ENCODE measurements at regions not wholly inside any gene's neighbourhood (a gene's known extent, or its start where the extent isn't known, plus 50 kb on each side); places are given as distances from the start of the nearest gene placed in this dataset.
A peak's percentile ranks its signal among the peaks of the same experiment; 100 is the strongest.
"Not testable (repeated sequence)": the region's sequence is repeated elsewhere in the genome, so short reads cannot be mapped to it uniquely, and the experiment has no call there.

DNA sequence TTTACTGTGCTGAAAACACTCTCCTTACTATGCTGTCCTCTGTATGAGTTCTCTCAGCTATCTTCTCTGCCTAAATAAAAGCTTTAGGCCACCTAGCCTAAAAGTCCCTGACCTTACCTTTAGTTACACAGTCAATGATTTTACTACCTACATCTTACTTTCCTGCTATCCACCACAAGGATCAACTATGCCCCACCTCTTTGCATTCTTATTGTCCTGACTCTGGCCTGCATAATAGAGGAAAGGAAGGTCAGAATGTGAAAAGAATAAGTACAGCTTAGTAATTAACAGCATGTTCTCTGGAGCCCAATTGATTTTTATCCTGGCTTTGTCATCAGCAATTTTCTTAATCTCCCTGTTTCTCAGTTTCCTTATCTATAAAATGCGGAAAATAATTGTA lies 1257.8 kb downstream of the RPA4 start:
- DNase-seq (ENCODE audit: low read depth) (no peak), FAIRE-seq (no peak)
- no peak overlapping the region for H3K4me3 ChIP-seq (ENCODE audit: low read depth, low read length)
- TF ChIP-seq, protein P1, sequence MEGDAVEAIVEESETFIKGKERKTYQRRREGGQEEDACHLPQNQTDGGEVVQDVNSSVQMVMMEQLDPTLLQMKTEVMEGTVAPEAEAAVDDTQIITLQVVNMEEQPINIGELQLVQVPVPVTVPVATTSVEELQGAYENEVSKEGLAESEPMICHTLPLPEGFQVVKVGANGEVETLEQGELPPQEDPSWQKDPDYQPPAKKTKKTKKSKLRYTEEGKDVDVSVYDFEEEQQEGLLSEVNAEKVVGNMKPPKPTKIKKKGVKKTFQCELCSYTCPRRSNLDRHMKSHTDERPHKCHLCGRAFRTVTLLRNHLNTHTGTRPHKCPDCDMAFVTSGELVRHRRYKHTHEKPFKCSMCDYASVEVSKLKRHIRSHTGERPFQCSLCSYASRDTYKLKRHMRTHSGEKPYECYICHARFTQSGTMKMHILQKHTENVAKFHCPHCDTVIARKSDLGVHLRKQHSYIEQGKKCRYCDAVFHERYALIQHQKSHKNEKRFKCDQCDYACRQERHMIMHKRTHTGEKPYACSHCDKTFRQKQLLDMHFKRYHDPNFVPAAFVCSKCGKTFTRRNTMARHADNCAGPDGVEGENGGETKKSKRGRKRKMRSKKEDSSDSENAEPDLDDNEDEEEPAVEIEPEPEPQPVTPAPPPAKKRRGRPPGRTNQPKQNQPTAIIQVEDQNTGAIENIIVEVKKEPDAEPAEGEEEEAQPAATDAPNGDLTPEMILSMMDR (IDR thresholded peaks at IDR 0.05; ENCODE audit: insufficient read depth, low read length, severe bottlenecking) = no peak
- H3K27me3 ChIP-seq (ENCODE audit: control insufficient read depth, insufficient read depth, low read length) = no peaks in the 10 kb centered on the region
- no peaks in the 10 kb centered on the region for H3K36me3 ChIP-seq (ENCODE audit: control insufficient read depth, insufficient read depth, low read length)

- no peak for FAIRE-seq
- Histone ChIP-seq H3K36me3 (ENCODE audit: control insufficient read depth, insufficient read depth, low read length) (no peaks in the 10 kb centered on the region), H3K27me3 (ENCODE audit: control insufficient read depth, insufficient read depth, low read length) (no peaks in the 10 kb centered on the region), H3K4me3 (ENCODE audit: low read depth, low read length) (no peak overlapping the region)
- TF ChIP-seq, protein P1 (IDR thresholded peaks at IDR 0.05; ENCODE audit: insufficient read depth, low read length, severe bottlenecking) = no peak
- DNase-seq (ENCODE audit: low read depth) = no peak
Measured at GRCh38 chrX:98191003-98191402, 1307.3 kb downstream of the RPA4 start.

GRCh38 chrX:98194036-98194435 lies 1310.3 kb downstream of the RPA4 start:
- Histone ChIP-seq H3K36me3 (ENCODE audit: control insufficient read depth, insufficient read depth, low read length) (no peaks in the 10 kb centered on the region), H3K27me3 (ENCODE audit: control insufficient read depth, insufficient read depth, low read length) (no peaks in the 10 kb centered on the region), H3K4me3 (ENCODE audit: low read depth, low read length) (no peak overlapping the region)
- no peak for DNase-seq (ENCODE audit: low read depth)
- TF ChIP-seq, protein P1 (IDR thresholded peaks at IDR 0.05; ENCODE audit: insufficient read depth, low read length, severe bottlenecking) = no peak
- FAIRE-seq = no peak

- H3K36me3 ChIP-seq (ENCODE audit: control insufficient read depth, insufficient read depth, low read length) = no peaks in the 10 kb centered on the region
- DNase-seq (ENCODE audit: low read depth) (peak; percentile 36), FAIRE-seq (no peak)
- H3K4me3 ChIP-seq (ENCODE audit: low read depth, low read length) = no peak overlapping the region
- TF ChIP-seq, protein P1 (IDR thresholded peaks at IDR 0.05; ENCODE audit: insufficient read depth, low read length, severe bottlenecking) = no peak
- H3K27me3 ChIP-seq (ENCODE audit: control insufficient read depth, insufficient read depth, low read length) = no peaks in the 10 kb centered on the region
Measured at GRCh38 chrX:98203800-98204199, 1320.1 kb downstream of the RPA4 start.

GRCh38 chrX:98207947-98208346 lies 1324.2 kb downstream of the RPA4 start:
- no peak for DNase-seq (ENCODE audit: low read depth)
- no peak for FAIRE-seq
- no peaks in the 10 kb centered on the region for H3K27me3 ChIP-seq (ENCODE audit: control insufficient read depth, insufficient read depth, low read length)
- no peaks in the 10 kb centered on the region for H3K36me3 ChIP-seq (ENCODE audit: control insufficient read depth, insufficient read depth, low read length)
- TF ChIP-seq, protein P1 (IDR thresholded peaks at IDR 0.05; ENCODE audit: insufficient read depth, low read length, severe bottlenecking) = no peak
- no peak overlapping the region for H3K4me3 ChIP-seq (ENCODE audit: low read depth, low read length)

DNA sequence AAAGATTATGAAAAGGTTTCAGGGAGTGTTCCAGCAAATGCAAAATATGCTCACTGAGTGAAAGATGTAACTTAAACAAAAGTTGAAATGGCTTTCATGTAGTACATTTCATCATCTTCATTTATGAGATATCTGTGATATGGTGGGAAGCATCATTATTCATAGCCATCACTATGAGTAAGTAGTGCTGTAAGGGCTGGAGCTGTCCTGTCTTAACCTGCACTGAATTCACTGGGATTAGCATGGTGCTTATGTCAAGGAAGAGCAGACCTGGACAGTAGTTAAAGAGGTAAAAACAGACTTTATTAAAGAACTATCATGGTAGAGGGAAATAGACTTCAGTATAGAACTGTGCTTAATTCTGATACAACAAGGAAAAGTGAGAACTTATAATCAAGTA lies 1347.3 kb downstream of the RPA4 start:
- no peaks in the 10 kb centered on the region for H3K36me3 ChIP-seq (ENCODE audit: control insufficient read depth, insufficient read depth, low read length)
- DNase-seq (ENCODE audit: low read depth) (peak; percentile 2), FAIRE-seq (no peak)
- H3K4me3 ChIP-seq (ENCODE audit: low read depth, low read length) = no peak overlapping the region
- TF ChIP-seq, protein P1 (IDR thresholded peaks at IDR 0.05; ENCODE audit: insufficient read depth, low read length, severe bottlenecking) = no peak
- no peaks in the 10 kb centered on the region for H3K27me3 ChIP-seq (ENCODE audit: control insufficient read depth, insufficient read depth, low read length)

DNA sequence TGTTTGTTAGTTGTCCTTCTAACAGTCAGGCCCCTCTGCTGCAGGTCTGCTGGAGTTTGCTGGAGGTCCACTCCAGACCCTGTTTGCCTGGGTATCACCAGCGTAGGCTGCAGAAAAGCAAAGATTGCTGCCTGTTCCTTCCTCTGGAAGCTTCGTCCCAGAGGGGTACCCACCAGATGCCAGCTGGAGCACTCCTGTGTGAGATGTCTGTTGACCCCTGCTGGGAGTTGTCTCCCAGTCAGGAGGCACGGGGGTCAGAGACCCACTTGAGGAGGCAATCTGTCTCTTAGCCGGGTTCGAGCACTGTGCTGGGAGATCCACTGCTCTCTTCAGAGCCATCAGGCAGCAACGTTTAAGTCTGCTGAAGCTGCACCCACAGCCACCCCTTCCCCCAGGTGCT lies 1356.4 kb downstream of the RPA4 start:
- H3K36me3 ChIP-seq (ENCODE audit: control insufficient read depth, insufficient read depth, low read length) = not testable (repeated sequence)

More for the DNA sequence above, 1356.4 kb downstream of the RPA4 start:
- not testable (repeated sequence) for DNase-seq (ENCODE audit: low read depth); H3K27me3 ChIP-seq (ENCODE audit: control insufficient read depth, insufficient read depth, low read length); FAIRE-seq; H3K4me3 ChIP-seq (ENCODE audit: low read depth, low read length)
